Keratinocyte (primary cell): ENCODE measurements at regions not wholly inside any gene's neighbourhood (a gene's known extent, or its start where the extent isn't known, plus 50 kb on each side); places are given as distances from the start of the nearest gene placed in this dataset.

Source experiments
- CTCF ChIP-seq, 3 experiments: IDR thresholded peaks in 1 of 3; conservative IDR thresholded peaks in 1 of 3; optimal IDR thresholded peaks in 1 of 3; 2 replicates in 2 of 3; 3 replicates in 1 of 3; pipeline versions ENCODE3 to v1.5.1; 2011; ENCODE audit warnings: low read length in 3 of 3, mild to moderate bottlenecking in 3 of 3, moderate library complexity in 2 of 3, control low read depth in 1 of 3, inconsistent platforms in 1 of 3; ENCODE audit not compliant: insufficient read depth in 2 of 3; ENCODE audit errors: extremely low read depth in 1 of 3
- EZH2 ChIP-seq: IDR thresholded peaks from one replicate; pipeline ENCODE4 v1.6.1; 2012; ENCODE audit warnings: inconsistent platforms, mild to moderate bottlenecking, low read length, moderate library complexity

- TF ChIP-seq CTCF (optimal IDR thresholded peaks at IDR 0.05 in 1 of 3, IDR thresholded peaks at IDR 0.05 in 1 of 3, conservative IDR thresholded peaks at IDR 0.05 in 1 of 3; ENCODE audit: extremely low read depth in 1 of 3, insufficient read depth in 2 of 3, low read length in 3 of 3) (no peak), EZH2 (no peak)
These were observed 139.9 kb upstream of the SLC4A4 start for GRCh38 chr4:71198958-71199357.
